GM10248 (cell line): ENCODE measurements at regions not wholly inside any gene's neighbourhood (a gene's known extent, or its start where the extent isn't known, plus 50 kb on each side); places are given as distances from the start of the nearest gene placed in this dataset.
"Not testable (repeated sequence)": the region's sequence is repeated elsewhere in the genome, so short reads cannot be mapped to it uniquely, and the experiment has no call there.

Experiments used
- CTCF ChIA-PET: fragments of 300-600 bp; sonication (Branson Sonifier 250); formaldehyde crosslinking; extraction: SDS; loops from one replicate; lab custom pipeline; 2021; ENCODE audit warnings: antibody characterized with exemption; lab: Yijun Ruan, JAX
- POLR2A ChIA-PET: fragments of 350-650 bp; sonication (Branson Sonifier 250); formaldehyde crosslinking; extraction: SDS; loops from one replicate; lab custom pipeline; 2020; ENCODE audit warnings: antibody characterized with exemption; lab: Yijun Ruan, JAX
- DNase-seq: peaks from one replicate; pipeline ENCODE4 v3.0.0; 2012; ENCODE audit errors: extremely low spot score
- TF ChIP-seq, protein P1 (sequence below): IDR thresholded peaks from 2 replicates; pipeline ENCODE4 v1.5.1; 2012; ENCODE audit warnings: mild to moderate bottlenecking, low read depth; ENCODE audit errors: extremely low read depth, missing control alignments, control extremely low read depth

DNA sequence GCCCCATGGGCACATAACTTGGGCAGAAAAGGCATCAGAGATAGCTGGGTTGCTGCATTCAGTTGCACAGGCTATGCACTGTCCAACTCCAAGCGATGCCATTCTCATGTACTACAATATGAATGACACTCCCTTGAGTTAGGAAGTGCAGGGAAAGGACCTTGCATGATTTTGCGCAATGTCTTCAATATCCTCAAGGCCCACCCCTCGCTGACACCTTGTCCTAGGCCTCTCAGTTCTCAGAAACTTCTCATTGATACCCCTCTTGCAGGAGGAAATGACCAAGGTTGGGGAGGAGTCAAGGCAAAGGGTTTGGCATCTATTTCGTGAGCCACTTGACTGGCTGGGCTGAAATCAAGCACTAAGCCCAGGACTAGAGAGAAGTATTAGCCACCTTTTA is 70.4 kb downstream of the ARL6IP4 start:
- TF ChIP-seq, protein P1, sequence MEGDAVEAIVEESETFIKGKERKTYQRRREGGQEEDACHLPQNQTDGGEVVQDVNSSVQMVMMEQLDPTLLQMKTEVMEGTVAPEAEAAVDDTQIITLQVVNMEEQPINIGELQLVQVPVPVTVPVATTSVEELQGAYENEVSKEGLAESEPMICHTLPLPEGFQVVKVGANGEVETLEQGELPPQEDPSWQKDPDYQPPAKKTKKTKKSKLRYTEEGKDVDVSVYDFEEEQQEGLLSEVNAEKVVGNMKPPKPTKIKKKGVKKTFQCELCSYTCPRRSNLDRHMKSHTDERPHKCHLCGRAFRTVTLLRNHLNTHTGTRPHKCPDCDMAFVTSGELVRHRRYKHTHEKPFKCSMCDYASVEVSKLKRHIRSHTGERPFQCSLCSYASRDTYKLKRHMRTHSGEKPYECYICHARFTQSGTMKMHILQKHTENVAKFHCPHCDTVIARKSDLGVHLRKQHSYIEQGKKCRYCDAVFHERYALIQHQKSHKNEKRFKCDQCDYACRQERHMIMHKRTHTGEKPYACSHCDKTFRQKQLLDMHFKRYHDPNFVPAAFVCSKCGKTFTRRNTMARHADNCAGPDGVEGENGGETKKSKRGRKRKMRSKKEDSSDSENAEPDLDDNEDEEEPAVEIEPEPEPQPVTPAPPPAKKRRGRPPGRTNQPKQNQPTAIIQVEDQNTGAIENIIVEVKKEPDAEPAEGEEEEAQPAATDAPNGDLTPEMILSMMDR: no peak
- CTCF ChIA-PET: interaction anchor here (1.1 to 1.6 kb wide), 2 partner anchors 7 to 187 kb away, joined by 3 to 4 read pairs; no protein-coding TSS in a partner anchor
- DNase-seq: no peak
- POLR2A ChIA-PET: no interaction called here

DNA sequence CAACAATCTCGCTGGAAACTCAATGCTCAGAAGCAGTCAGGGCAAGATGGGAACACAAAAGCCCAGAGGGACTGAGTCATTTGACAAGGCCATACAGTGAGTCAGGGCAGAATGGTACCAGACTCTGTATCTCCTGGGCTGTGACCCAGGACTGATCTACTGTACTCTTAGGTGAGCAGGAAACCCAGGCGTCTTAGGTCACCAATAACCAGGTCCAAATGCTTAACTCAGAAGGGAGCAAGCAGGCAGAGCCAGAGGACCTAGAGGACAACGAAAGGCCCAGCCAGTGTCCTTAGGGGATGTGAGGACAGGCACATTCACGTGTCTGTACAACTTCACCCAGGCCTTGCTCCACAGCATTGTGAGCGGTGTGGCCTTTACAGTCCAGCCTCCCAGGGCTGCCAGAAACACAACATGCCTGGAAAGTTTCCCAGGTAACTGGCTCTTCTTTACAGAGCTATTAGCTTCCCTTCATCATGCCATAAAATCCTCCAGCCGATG is 69.9 kb downstream of the ARL6IP4 start:
- TF ChIP-seq, protein P1: no peak
- POLR2A ChIA-PET: no interaction called here
- CTCF ChIA-PET: interaction anchor here (1.6 kb wide), 1 partner anchor 188 kb away, joined by 4 read pairs; no protein-coding TSS in a partner anchor
- DNase-seq: no peak

DNA sequence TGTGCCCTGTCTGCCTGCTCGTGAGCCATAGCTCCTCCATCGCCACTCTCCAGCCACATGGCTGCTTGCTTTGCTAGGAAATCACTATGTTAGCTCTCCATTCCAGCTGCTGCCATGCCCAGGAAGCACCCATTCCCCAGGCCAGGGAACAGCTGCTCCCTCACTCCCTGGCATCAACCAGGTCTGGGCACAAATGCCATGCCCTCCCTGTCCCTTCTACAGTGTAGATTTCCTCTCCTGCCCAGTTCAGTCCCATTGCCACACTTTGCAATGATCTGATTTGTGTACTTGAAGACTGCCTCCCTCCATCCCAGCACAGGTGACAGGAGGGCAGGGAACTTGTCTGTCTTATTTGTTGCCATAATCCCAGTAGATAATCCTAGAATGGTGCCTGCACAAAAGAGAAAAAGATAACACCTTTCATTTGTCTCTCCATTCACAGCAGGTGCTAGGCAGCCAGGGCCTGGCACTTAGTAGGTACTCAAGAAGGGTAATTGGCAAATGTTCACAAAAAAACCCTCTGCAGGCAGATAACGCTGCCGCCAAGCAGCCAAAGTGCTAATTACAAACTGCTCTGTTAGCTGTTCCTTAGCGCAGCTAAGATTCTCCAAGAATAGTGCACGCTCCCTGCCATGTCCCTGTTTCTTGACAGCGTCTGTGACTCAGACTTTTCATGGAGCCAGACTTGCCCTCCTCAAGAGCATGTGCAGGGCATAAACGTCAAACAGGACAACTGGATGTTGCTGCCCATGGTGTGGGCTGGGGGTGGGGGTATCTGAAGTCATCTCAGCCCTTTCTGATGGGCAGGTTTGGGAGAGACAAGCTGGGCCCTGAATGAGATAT is 69.1 kb downstream of the ARL6IP4 start:
- TF ChIP-seq, protein P1: no peak
- no peak for DNase-seq
- POLR2A ChIA-PET: no interaction called here
- CTCF ChIA-PET: interaction anchor here (0.9 to 1.6 kb wide), 4 partner anchors 13 to 188 kb away, joined by 3 to 4 read pairs (median 3); no protein-coding TSS in a partner anchor

DNA sequence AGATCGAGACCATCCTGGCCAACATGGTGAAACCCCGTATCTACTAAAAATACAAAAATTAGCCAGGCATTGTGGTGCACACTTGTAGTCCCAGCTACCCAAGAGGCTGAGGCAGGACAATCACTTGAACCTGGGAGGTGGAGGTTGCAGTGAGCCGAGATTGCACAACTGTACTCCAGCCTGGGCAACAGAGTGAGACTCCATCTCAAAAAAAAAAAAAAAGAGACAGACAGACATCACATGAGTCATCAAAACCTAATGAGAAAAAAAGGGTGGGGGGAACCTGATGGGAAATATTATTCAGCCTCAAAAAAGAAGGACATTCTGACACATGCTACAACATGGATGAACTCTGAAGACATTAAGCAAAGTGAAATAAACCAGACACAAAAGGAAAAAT is 67.4 kb downstream of the ARL6IP4 start:
- POLR2A ChIA-PET, DNase-seq: not testable (repeated sequence)
- CTCF ChIA-PET: interaction anchor here (2.3 kb wide), 1 partner anchor 17 kb away, joined by 7 read pairs; no protein-coding TSS in a partner anchor

DNA sequence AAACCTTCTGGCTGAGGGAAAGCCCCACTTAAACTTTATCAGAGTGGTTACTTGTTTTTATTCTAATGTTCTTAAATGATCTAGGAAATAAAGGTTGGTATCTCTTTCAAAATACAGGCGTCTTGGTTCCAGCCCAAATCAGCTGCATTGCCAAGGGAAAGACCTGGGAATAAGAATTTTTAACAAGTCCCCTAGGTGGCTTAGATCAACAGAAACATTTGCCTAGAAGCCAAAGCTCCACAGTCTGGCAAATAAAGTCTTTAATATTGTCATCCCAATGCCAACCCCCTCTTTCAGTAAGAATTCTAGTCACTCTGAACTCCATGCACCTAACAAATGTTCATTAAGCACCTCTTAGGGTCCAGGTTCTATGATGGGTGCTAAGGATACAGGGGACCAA is 66.8 kb downstream of the ARL6IP4 start:
- TF ChIP-seq, protein P1: no peak
- ChIA-PET POLR2A (no interaction called here), CTCF (interaction anchor here (0.6 to 8.4 kb wide), 3 partner anchors 18 to 190 kb away, joined by 3 to 57 read pairs (median 7); no protein-coding TSS in a partner anchor)
- DNase-seq: no peak

DNA sequence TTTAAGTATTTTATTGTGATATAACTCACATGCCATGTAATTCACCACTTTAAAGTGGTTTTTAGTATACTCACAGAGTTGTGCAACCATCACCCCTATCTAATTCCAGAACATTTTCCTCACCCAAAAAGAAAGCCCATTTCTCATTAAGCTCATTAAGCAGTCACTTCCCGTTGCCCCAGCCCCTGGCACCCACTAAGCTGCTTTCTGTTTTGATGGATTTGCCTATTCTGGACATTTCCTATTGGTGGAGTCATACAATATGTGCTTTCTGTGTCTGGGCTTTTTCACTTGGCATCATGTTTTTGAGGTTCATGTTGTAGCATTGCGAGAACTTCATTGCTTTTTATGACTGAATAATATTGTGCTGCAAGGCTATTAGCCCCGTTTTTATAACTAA is 66.0 kb downstream of the ARL6IP4 start:
- POLR2A ChIA-PET: no interaction called here
- no peak for DNase-seq
- CTCF ChIA-PET: interaction anchor here (2.3 to 8.4 kb wide), 3 partner anchors 9 to 191 kb away, joined by 7 to 57 read pairs (median 15); no protein-coding TSS in a partner anchor
- TF ChIP-seq, protein P1: no peak
